Calu3 (cell line): ENCODE measurements at regions not wholly inside any gene's neighbourhood (a gene's known extent, or its start where the extent isn't known, plus 50 kb on each side); places are given as distances from the start of the nearest gene placed in this dataset.

Source experiments
- BruUV-seq: library from RNA; stranded (reverse); fragments of 400-500 nt; replicated peaks from 2 replicates; lab custom pipeline; 2021; lab: Mats Ljungman, UMichigan
- CTCF ChIA-PET: fragments of 300-600 bp; sonication (Branson Sonifier 250); formaldehyde crosslinking; loops from one replicate; lab custom pipeline; 2022; ENCODE audit warnings: antibody characterized with exemption; lab: Charles Lee
- DNase-seq: peaks from one replicate; pipeline ENCODE4 v3.0.0; 2022
- H3K27ac Mint-ChIP-seq: one replicate; pipeline ENCODE4 v1.8.0; 2022; ENCODE audit warnings: mixed read lengths; ENCODE audit not compliant: unreplicated experiment
- H3K27me3 Mint-ChIP-seq: one replicate; pipeline ENCODE4 v1.8.0; 2022; ENCODE audit warnings: mixed read lengths; ENCODE audit not compliant: unreplicated experiment
- H3K36me3 Mint-ChIP-seq: one replicate; pipeline ENCODE4 v1.8.0; 2022; ENCODE audit warnings: mild to moderate bottlenecking, moderate library complexity, mixed read lengths; ENCODE audit not compliant: insufficient read depth, unreplicated experiment
- H3K4me1 Mint-ChIP-seq: one replicate; pipeline ENCODE4 v1.8.0; 2022; ENCODE audit warnings: mild to moderate bottlenecking, low read depth, mixed read lengths; ENCODE audit not compliant: unreplicated experiment
- H3K4me3 Mint-ChIP-seq: one replicate; pipeline ENCODE4 v1.8.0; 2022; ENCODE audit warnings: mild to moderate bottlenecking, low read depth, moderate library complexity, mixed read lengths; ENCODE audit not compliant: unreplicated experiment
- H3K9me3 Mint-ChIP-seq: one replicate; pipeline ENCODE4 v1.8.0; 2022; ENCODE audit warnings: low read depth, mixed read lengths; ENCODE audit not compliant: unreplicated experiment
- intact Hi-C: fragments of 100-400 bp; cut with micrococcal nuclease; formaldehyde crosslinking; loops from one replicate; pipeline ENCODE4 v1.10.0; 2022; ENCODE audit not compliant: unreplicated experiment
- TF ChIP-seq, protein P1 (sequence below): fragments of 200-600 bp; IDR thresholded peaks from one replicate; pipeline ENCODE4 v1.8.0; 2022; ENCODE audit warnings: antibody characterized with exemption; ENCODE audit not compliant: unreplicated experiment

DNA sequence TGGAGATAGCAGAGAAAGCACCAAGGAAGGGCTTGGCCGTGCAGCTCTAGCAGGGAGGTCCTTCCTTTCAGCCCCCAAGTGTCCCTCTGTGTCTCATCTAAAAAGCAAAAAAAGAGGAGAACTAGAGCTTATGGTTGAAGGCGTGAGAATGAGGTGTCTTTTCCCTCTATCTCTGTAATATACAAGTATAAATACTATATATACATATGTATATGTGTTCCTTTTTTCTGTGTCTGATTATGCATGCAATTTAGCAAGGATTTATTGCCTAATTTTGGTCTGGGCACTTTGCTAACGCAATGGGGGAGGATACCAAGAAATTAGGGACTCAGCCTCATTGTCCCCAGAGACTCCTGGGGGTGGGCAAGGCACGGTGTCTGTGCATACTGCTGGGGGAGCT is 90.2 kb upstream of the CCL2 start:
- Mint-ChIP-seq H3K4me1 (no peaks in the 10 kb centered on the region), H3K27ac (no peak overlapping the region), H3K27me3 (peaks cover 85% of the 10 kb centered on the region), H3K4me3 (no peak overlapping the region), H3K36me3 (no peaks in the 10 kb centered on the region), H3K9me3 (no peaks in the 10 kb centered on the region)
- no TSS peak for BruUV-seq
- intact Hi-C loops: no loop called here
- no peak for DNase-seq
- TF ChIP-seq, protein P1, sequence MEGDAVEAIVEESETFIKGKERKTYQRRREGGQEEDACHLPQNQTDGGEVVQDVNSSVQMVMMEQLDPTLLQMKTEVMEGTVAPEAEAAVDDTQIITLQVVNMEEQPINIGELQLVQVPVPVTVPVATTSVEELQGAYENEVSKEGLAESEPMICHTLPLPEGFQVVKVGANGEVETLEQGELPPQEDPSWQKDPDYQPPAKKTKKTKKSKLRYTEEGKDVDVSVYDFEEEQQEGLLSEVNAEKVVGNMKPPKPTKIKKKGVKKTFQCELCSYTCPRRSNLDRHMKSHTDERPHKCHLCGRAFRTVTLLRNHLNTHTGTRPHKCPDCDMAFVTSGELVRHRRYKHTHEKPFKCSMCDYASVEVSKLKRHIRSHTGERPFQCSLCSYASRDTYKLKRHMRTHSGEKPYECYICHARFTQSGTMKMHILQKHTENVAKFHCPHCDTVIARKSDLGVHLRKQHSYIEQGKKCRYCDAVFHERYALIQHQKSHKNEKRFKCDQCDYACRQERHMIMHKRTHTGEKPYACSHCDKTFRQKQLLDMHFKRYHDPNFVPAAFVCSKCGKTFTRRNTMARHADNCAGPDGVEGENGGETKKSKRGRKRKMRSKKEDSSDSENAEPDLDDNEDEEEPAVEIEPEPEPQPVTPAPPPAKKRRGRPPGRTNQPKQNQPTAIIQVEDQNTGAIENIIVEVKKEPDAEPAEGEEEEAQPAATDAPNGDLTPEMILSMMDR: no peak
- CTCF ChIA-PET: no interaction called here

DNA sequence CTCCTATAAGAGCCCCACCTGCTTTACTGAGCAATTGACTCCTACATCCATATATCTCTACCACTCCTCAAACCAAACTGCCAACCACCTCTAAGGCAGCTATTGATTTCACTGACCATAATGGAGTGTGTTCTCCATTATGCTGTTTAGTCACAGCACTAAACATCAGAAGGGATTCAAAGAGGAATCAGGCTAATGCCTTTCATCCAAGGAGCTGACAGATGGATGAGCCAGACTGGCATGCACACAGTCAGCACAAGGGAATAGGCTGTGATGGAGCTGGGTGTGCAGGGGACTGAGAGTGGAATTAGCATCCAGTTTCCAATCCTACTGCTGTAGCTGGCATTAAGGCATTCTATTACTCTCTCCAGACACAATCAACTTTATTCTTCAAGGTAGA is 88.7 kb upstream of the CCL2 start:
- H3K27ac Mint-ChIP-seq: no peak overlapping the region
- H3K27me3 Mint-ChIP-seq: peaks cover 89% of the 10 kb centered on the region
- no peak overlapping the region for H3K4me3 Mint-ChIP-seq
- TF ChIP-seq, protein P1: no peak
- BruUV-seq: no TSS peak
- H3K4me1 Mint-ChIP-seq: no peaks in the 10 kb centered on the region
- CTCF ChIA-PET: interaction anchor here (0.5 kb wide), 1 partner anchor 195 kb away, joined by 6 read pairs; no protein-coding TSS in a partner anchor
- no peaks in the 10 kb centered on the region for H3K36me3 Mint-ChIP-seq
- H3K9me3 Mint-ChIP-seq: no peaks in the 10 kb centered on the region
- intact Hi-C loops: no loop called here
- DNase-seq: no peak

DNA sequence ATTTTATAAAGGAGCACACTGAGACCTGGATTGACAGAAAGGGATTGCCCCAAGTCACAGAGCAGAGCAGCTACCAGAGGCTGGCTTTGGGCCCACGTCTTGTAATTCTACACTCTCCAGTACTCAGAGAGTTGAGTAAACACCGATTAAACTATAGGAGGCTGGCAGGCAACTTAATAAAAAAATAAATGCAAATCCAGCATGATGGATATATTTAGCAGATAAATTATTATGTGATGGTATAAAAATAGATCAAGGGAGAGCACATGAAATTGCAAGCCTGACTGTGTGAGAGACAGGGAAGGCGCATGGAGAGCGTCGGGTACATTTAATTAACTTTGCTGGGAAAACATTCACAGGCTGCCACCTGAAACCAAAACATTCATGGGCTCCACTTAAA is 87.7 kb upstream of the CCL2 start:
- Mint-ChIP-seq H3K9me3 (no peaks in the 10 kb centered on the region), H3K4me1 (no peaks in the 10 kb centered on the region), H3K27ac (no peak overlapping the region), H3K27me3 (peaks cover 89% of the 10 kb centered on the region), H3K4me3 (no peak overlapping the region), H3K36me3 (no peaks in the 10 kb centered on the region)
- TF ChIP-seq, protein P1: no peak
- no TSS peak for BruUV-seq
- DNase-seq: no peak
- intact Hi-C loops: no loop called here
- CTCF ChIA-PET: no interaction called here

DNA sequence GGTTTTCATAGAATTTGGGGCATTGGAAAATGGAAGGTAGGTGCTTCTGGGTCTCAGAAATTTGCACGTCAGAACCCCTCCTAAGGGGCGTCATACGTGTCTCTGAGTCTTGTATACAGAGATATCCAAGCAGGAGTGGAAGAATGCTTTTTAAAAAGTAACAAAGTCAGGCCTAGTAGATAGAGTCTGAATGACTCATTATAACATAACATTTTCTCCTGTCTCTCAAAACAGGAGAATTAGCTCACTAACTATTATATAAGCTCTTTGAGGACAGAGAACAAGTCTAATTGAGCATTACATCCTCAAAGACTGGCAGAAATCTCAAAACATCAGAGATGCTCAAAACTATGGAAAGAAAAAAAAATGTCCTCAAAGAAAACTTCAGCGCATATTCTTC is 86.1 kb upstream of the CCL2 start:
- peaks cover 87% of the 10 kb centered on the region for H3K27me3 Mint-ChIP-seq
- no peak for DNase-seq
- H3K27ac Mint-ChIP-seq: no peak overlapping the region
- no TSS peak for BruUV-seq
- intact Hi-C loops: no loop called here
- TF ChIP-seq, protein P1: no peak
- H3K36me3 Mint-ChIP-seq: no peaks in the 10 kb centered on the region
- H3K4me1 Mint-ChIP-seq: no peaks in the 10 kb centered on the region
- H3K9me3 Mint-ChIP-seq: no peaks in the 10 kb centered on the region
- H3K4me3 Mint-ChIP-seq: no peak overlapping the region
- CTCF ChIA-PET: no interaction called here

DNA sequence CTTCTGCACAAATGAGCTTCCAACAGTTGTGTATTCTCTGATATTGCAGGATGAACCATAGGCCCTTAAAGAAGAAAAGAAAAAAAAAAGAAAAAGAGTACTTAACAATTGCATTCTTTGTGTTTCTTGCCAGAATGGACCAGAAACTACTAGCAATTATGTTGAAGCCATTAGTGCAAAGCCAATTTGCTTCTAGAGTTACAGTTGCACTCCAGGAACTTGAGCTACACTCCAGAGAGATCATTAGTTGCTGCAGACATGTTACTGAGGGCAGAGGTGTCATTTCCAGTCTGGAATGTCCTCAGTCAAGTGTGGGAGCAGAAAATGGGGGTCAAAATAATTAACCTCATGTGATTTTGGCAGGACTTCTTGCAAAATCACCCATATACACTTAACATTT is 85.6 kb upstream of the CCL2 start:
- no peaks in the 10 kb centered on the region for H3K4me1 Mint-ChIP-seq
- H3K27me3 Mint-ChIP-seq: peaks cover 87% of the 10 kb centered on the region
- no peak for DNase-seq
- H3K9me3 Mint-ChIP-seq: no peaks in the 10 kb centered on the region
- CTCF ChIA-PET: no interaction called here
- no peak overlapping the region for H3K4me3 Mint-ChIP-seq
- intact Hi-C loops: no loop called here
- BruUV-seq: no TSS peak
- TF ChIP-seq, protein P1: no peak
- H3K27ac Mint-ChIP-seq: no peak overlapping the region
- H3K36me3 Mint-ChIP-seq: no peaks in the 10 kb centered on the region
